Left lobe of liver (tissue), 2 donors: ENCODE measurements at regions not wholly inside any gene's neighbourhood (a gene's known extent, or its start where the extent isn't known, plus 50 kb on each side); places are given as distances from the start of the nearest gene placed in this dataset.

Source experiments
- ATAC-seq: fragments of 200-7000 bp; cut with Tn5 transposase; one replicate; pipeline ENCODE4 v1.9.1; 2020; ENCODE audit warnings: mild to moderate bottlenecking, moderate library complexity
- DNase-seq: peaks from one replicate; pipeline ENCODE4 v3.0.0-alpha.2; 2020; ENCODE audit warnings: low spot score
- donor health status: DM: no; HTN: no; CAD: no; lungs with moderate emphysema.
- donor health status: DM: no; HTN: yes; CAD: no.

- ATAC-seq (no peak), DNase-seq (no peak)
Observed at GRCh38 chr21:16011719-16012118, 281.9 kb downstream of the USP25 start.

DNA sequence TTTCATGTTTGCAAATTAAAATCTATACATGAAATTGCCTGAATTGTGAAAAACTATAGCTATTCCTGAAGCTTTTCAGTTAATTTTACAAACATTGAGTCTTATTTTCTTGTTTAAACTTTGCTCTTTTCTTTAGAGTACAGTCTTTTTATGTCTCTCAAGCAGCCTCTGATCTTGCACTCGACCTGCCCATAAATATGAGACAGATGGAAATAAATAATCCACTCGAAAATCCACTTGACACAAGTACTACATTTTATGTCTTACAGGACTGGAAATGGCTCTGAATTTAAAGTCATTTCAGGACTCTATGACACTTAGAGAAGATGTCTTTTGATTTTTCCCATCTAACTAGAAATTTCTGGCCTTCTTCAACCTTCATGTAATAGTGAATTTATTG is 283.8 kb downstream of the USP25 start:
- DNase-seq (no peak), ATAC-seq (no peak)

- DNase-seq (no peak), ATAC-seq (no peak)
Observed at GRCh38 chr21:16020878-16021277, 291.1 kb downstream of the USP25 start.

GRCh38 chr21:16022116-16022515 is 292.3 kb downstream of the USP25 start:
- DNase-seq (no peak), ATAC-seq (no peak)

- DNase-seq (no peak), ATAC-seq (no peak)
Observed at GRCh38 chr21:16022921-16023320, 293.1 kb downstream of the USP25 start.

GRCh38 chr21:16028142-16028541 is 298.4 kb downstream of the USP25 start:
- no peak for ATAC-seq

GRCh38 chr21:16028941-16029464 is 299.2 kb downstream of the USP25 start:
- no peak for ATAC-seq
- DNase-seq, result no peak

More at GRCh38 chr21:16028142-16028541, 298.4 kb downstream of the USP25 start:
- no peak for DNase-seq

- no peak for DNase-seq
- no peak for ATAC-seq
Observed at GRCh38 chr21:16033193-16033592, 303.4 kb downstream of the USP25 start.

GRCh38 chr21:16034446-16035190 is 304.8 kb downstream of the USP25 start:
- no peak for DNase-seq
- ATAC-seq, result no peak

- no peak for DNase-seq
- no peak for ATAC-seq
Observed at GRCh38 chr21:16037421-16037955, 307.7 kb downstream of the USP25 start.

- DNase-seq (no peak), ATAC-seq (no peak)
Observed at GRCh38 chr21:16040601-16041000, 310.8 kb downstream of the USP25 start.

DNA sequence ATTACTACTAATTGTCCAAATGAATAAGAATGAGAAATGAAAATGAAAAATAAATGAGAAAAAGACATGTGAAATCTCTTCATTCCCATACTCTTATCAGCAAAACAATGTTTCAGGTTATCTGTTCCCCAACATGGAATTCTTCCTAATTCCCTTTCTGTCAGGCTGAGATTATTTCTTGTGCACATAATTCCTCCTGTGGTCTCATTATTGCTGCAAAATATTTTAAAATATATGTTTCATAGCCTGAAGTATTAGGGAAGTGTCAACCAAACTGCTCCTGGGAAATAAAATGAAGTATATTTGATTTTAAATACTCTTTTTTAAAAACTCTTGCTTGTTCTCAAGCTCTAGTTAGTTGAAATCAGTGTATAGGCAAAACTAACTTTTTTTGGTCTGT is 314.9 kb downstream of the USP25 start:
- ATAC-seq (no peak), DNase-seq (no peak)

DNA sequence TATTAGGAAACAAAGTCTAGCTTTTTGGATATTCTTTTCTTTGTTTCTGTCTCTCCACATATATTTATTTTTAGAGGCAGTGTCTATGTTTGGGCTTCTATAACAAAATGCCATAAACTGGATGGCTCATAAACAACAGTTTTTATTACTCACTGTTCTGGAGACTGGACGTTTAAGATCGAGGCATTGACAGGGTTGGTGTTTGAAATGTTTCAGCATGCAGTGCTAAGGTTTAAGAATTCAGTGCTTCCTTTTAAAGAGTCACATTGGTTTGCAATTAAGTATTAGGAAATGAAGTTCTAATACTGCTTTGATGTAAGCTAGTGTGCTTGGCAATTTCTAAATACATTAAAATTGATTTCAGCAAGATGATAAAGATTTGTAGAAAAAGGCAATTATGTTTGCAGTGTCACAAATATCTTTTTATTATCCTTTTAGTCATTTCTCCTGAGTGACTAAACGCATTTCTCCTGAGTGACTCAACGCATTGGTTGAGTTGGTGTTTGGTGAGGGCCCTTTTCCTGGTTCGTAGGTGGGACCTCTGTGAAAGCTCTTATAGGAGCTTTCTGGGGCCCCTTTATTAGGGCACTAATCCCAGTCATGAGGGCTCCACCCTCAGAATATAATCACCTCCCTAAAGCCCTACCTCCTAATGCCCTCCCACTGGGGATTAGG is 317.0 kb downstream of the USP25 start:
- no peak for ATAC-seq
- DNase-seq, result no peak

GRCh38 chr21:16047904-16048303 is 318.1 kb downstream of the USP25 start:
- DNase-seq (no peak), ATAC-seq (no peak)

DNA sequence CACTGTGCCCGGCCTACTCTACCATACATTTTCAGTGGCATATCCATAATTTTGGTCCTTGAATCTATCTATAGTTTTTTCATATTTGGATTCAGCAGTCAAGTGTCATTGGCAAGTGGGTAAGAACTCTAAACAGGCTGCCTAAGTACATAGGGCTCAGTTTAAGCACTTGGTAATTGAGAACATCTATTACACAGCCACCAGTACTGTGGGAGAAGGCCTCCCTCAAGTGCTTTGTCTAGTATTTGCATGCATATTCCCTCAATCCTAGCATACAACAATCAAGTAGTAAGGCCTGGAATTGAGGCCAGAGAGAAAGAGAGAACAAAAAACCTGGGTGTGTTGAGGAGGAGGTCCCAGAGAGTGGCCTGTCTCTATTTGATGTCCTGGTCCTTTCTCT is 325.2 kb downstream of the USP25 start:
- no peak for ATAC-seq

DNA sequence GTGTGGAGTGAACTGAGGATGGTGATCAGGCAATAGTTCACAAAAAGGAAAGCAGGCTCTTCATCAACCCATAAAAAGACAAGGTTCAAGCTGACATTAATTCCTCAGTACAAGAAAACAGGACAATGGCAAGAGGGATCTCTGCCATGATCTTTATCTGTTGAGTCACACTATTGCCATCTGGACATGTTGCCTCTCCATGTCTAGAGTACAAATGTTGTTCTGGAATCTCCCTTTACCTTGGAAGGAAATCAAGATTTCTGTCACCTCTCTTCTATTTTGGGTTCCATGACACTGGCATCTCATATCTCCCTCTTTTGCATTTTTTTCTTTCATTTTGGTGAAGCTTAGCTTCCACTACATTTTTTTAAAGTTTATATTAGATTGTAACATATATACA is 329.1 kb downstream of the USP25 start:
- ATAC-seq (no peak), DNase-seq (no peak)

More for the DNA sequence above, 325.2 kb downstream of the USP25 start:
- DNase-seq, result no peak

- no peak for ATAC-seq
Observed at GRCh38 chr21:16059981-16060380, 330.2 kb downstream of the USP25 start.

GRCh38 chr21:16061194-16061593 is 331.4 kb downstream of the USP25 start:
- DNase-seq (no peak), ATAC-seq (no peak)

More at GRCh38 chr21:16059981-16060380, 330.2 kb downstream of the USP25 start:
- DNase-seq, result no peak

DNA sequence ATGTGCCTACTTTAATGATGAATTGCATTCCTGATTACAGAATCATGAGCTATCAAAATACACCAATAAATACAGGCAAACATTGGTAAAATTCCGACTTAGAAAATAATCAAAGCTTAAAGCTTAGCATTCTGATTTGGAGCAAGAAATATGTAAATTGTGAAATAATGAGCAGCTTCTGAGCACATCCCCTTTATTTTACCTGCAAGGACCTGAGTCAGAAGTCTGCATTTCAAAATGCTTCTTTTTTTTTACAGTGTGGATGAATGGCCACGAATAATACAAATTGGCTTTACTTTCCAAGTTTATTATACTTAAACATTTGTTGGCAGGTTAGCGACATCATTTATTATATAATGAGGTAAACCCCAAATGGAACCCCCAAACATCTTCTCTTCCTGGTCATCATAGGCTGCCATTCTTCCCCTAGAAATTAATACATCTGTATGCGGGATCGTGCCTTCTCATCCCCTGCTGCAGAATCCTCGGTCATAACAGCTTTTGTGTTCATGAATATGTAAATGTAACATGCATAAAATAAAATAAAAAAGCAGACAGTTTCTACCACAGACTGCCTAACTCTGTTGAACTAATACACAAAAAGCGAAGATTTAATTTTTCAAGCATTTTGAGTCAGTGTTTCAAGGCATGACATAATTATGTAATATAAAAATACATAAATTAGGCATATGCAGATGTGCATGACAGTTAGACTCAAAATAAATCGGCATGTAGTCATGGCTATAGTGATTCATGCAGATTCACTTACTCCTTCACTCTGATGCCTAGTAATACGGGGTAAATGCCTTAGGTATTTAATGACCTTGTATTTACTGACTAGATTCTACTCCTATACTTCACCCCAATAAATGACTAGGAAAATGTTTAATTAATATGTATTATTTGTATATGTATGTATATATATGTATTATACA is 339.7 kb downstream of the USP25 start:
- ATAC-seq (no peak), DNase-seq (no peak)

DNA sequence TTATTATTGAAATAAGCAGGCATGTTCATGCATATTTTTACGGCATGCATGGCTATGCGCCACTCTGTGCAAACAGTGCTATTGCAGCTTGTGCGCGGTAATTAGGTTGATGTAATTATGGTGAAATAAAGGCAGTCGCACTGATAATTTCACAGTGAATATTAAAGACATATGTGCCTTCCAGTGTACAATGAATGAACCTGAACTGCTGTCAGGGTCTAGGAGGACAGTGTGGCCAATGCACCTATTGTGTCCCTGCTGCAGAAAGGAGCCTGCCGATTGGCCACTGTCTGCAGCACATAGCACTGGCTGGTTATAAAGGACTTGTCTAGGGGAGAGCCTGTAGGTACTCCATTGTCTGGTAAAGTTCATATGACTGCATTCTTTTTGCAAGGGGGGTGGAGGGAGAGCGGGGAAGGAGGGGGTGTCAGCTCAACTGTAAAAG is 340.4 kb downstream of the USP25 start:
- no peak for DNase-seq
- ATAC-seq, result no peak

DNA sequence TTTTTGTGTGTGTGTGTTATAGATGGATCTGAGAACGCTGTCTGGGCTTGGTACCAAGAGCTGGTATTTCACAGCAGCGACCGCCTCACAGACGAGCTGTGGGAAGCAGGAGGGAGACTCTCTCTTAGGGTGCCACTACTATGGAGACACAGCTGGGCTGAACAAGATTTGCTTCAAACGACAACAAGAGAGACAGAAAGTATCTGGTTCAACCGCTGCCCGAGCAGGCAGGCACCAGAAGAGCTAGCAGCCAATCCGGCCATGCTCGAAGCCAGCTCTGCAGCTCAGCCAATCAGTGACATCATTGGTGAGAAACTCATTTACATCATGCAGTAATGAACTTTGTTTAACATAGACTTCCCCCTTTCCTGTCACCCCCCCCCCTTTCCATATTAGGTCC is 341.3 kb downstream of the USP25 start:
- ATAC-seq, result no peak
- no peak for DNase-seq
